ENCODE measurements at regions not wholly inside any gene's neighbourhood (a gene's known extent, or its start where the extent isn't known, plus 50 kb on each side); places are given as distances from the start of the nearest gene placed in this dataset.

- DNase-seq: no peak
These were observed 409.2 kb upstream of the LRRC4C start for GRCh38 chr11:41868606-41869005.

- DNase-seq: no peak
These were observed 413.0 kb upstream of the LRRC4C start for GRCh38 chr11:41872426-41872825.

GRCh38 chr11:41872870-41873269 lies 413.4 kb upstream of the LRRC4C start:
- no peak for DNase-seq

- no peak for DNase-seq
These were observed 418.6 kb upstream of the LRRC4C start for GRCh38 chr11:41878095-41878494.

- no peak for DNase-seq
These were observed 419.8 kb upstream of the LRRC4C start for GRCh38 chr11:41879214-41879613.

GRCh38 chr11:41895081-41895480 lies 435.6 kb upstream of the LRRC4C start:
- no peak for DNase-seq

GRCh38 chr11:41897991-41898390 lies 438.5 kb upstream of the LRRC4C start:
- DNase-seq: no peak

- no peak for DNase-seq
These were observed 458.4 kb upstream of the LRRC4C start for GRCh38 chr11:41917900-41918299.

- no peak for DNase-seq
These were observed 460.9 kb upstream of the LRRC4C start for GRCh38 chr11:41920374-41920773.

- no peak for DNase-seq
These were observed 462.4 kb upstream of the LRRC4C start for GRCh38 chr11:41921746-41922390.

GRCh38 chr11:41926339-41926738 lies 466.9 kb upstream of the LRRC4C start:
- DNase-seq: no peak

- DNase-seq: no peak
These were observed 475.8 kb upstream of the LRRC4C start for GRCh38 chr11:41935241-41935640.

GRCh38 chr11:41935795-41936194 lies 476.3 kb upstream of the LRRC4C start:
- no peak for DNase-seq

- no peak for DNase-seq
These were observed 484.2 kb upstream of the LRRC4C start for GRCh38 chr11:41943656-41944055.

- no peak for DNase-seq
These were observed 487.9 kb upstream of the LRRC4C start for GRCh38 chr11:41947392-41947791.

- DNase-seq: no peak
These were observed 491.2 kb upstream of the LRRC4C start for GRCh38 chr11:41950470-41951143.

- no peak for DNase-seq
These were observed 494.6 kb upstream of the LRRC4C start for GRCh38 chr11:41954034-41954433.

- no peak for DNase-seq
These were observed 495.6 kb upstream of the LRRC4C start for GRCh38 chr11:41955066-41955465.

- DNase-seq: no peak
These were observed 496.4 kb upstream of the LRRC4C start for GRCh38 chr11:41955635-41956400.

GRCh38 chr11:41963406-41963805 lies 504.0 kb upstream of the LRRC4C start:
- no peak for DNase-seq

GRCh38 chr11:41970681-41971080 lies 511.2 kb upstream of the LRRC4C start:
- DNase-seq: no peak

- no peak for DNase-seq
These were observed 512.1 kb upstream of the LRRC4C start for GRCh38 chr11:41971592-41971991.

- DNase-seq: no peak
These were observed 519.5 kb upstream of the LRRC4C start for GRCh38 chr11:41978945-41979344.

GRCh38 chr11:41980741-41981140 lies 521.3 kb upstream of the LRRC4C start:
- DNase-seq: no peak
